ENCODE measurements at regions not wholly inside any gene's neighbourhood (a gene's known extent, or its start where the extent isn't known, plus 50 kb on each side); places are given as distances from the start of the nearest gene placed in this dataset.

- TF ChIP-seq JUND (IDR thresholded peaks at IDR 0.05), result no peak
- TF ChIP-seq RAD21 (IDR thresholded peaks at IDR 0.05), result no peak
- no peak for TF ChIP-seq TAF1 (conservative IDR thresholded peaks at IDR 0.05)
- TF ChIP-seq, protein P1, sequence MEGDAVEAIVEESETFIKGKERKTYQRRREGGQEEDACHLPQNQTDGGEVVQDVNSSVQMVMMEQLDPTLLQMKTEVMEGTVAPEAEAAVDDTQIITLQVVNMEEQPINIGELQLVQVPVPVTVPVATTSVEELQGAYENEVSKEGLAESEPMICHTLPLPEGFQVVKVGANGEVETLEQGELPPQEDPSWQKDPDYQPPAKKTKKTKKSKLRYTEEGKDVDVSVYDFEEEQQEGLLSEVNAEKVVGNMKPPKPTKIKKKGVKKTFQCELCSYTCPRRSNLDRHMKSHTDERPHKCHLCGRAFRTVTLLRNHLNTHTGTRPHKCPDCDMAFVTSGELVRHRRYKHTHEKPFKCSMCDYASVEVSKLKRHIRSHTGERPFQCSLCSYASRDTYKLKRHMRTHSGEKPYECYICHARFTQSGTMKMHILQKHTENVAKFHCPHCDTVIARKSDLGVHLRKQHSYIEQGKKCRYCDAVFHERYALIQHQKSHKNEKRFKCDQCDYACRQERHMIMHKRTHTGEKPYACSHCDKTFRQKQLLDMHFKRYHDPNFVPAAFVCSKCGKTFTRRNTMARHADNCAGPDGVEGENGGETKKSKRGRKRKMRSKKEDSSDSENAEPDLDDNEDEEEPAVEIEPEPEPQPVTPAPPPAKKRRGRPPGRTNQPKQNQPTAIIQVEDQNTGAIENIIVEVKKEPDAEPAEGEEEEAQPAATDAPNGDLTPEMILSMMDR (IDR thresholded peaks at IDR 0.05; ENCODE audit: low read depth, low read length, missing input control), result no peak
- no peak for TF ChIP-seq SP1 (IDR thresholded peaks at IDR 0.05)
- TF ChIP-seq, protein P2, sequence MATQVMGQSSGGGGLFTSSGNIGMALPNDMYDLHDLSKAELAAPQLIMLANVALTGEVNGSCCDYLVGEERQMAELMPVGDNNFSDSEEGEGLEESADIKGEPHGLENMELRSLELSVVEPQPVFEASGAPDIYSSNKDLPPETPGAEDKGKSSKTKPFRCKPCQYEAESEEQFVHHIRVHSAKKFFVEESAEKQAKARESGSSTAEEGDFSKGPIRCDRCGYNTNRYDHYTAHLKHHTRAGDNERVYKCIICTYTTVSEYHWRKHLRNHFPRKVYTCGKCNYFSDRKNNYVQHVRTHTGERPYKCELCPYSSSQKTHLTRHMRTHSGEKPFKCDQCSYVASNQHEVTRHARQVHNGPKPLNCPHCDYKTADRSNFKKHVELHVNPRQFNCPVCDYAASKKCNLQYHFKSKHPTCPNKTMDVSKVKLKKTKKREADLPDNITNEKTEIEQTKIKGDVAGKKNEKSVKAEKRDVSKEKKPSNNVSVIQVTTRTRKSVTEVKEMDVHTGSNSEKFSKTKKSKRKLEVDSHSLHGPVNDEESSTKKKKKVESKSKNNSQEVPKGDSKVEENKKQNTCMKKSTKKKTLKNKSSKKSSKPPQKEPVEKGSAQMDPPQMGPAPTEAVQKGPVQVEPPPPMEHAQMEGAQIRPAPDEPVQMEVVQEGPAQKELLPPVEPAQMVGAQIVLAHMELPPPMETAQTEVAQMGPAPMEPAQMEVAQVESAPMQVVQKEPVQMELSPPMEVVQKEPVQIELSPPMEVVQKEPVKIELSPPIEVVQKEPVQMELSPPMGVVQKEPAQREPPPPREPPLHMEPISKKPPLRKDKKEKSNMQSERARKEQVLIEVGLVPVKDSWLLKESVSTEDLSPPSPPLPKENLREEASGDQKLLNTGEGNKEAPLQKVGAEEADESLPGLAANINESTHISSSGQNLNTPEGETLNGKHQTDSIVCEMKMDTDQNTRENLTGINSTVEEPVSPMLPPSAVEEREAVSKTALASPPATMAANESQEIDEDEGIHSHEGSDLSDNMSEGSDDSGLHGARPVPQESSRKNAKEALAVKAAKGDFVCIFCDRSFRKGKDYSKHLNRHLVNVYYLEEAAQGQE (IDR thresholded peaks at IDR 0.05), result no peak
- no peak for TF ChIP-seq ZBTB33 (IDR thresholded peaks at IDR 0.05)
- TF ChIP-seq ATF3 (IDR thresholded peaks at IDR 0.05), result no peak
Measured at GRCh38 chr10:90992462-90992861, 71.6 kb upstream of the ANKRD1 start.
